Stomach (tissue), 8 donors: ENCODE measurements at regions not wholly inside any gene's neighbourhood (a gene's known extent, or its start where the extent isn't known, plus 50 kb on each side); places are given as distances from the start of the nearest gene placed in this dataset.
"Not testable (repeated sequence)": the region's sequence is repeated elsewhere in the genome, so short reads cannot be mapped to it uniquely, and the experiment has no call there.

ENCODE experiments used
- DNase-seq, 2 donors: peaks; one replicate each; pipeline versions ENCODE4 v3.0.0 to v3.0.0-alpha.2; 2013 to 2019
- H3K27ac ChIP-seq, 5 donors: fragments of 200-600 bp in 4 of 5; sonication (generic) in 4 of 5; one replicate each; pipeline ENCODE4 v1.5.1; 2013 to 2019; ENCODE audit warnings: mild to moderate bottlenecking in 1 of 5, moderate library complexity in 1 of 5
- H3K27me3 ChIP-seq, 3 donors: fragments of 200-600 bp; sonication (generic); one replicate each; pipeline ENCODE4 v1.5.1; 2017 to 2019; ENCODE audit warnings: mixed run types in 1 of 3
- H3K36me3 ChIP-seq, 4 donors: fragments of 200-600 bp; sonication (generic); 1 replicate in 3 of 4; 2 replicates in 1 of 4; pipeline ENCODE4 v1.5.1; 2016 to 2019
- H3K4me1 ChIP-seq, 4 donors: fragments of 200-600 bp; sonication (generic); one replicate each; pipeline ENCODE4 v1.5.1; 2016 to 2019
- H3K4me3 ChIP-seq, 4 donors: fragments of 200-600 bp; sonication (generic) in 3 of 4; one replicate each; pipeline ENCODE4 v1.5.1; 2016 to 2019; ENCODE audit warnings: mild to moderate bottlenecking in 1 of 4
- H3K9me3 ChIP-seq, 4 donors: fragments of 200-600 bp; sonication (generic); one replicate each; pipeline ENCODE4 v1.5.1; 2016 to 2019
- CTCF ChIP-seq, 7 experiments: fragments of 450-650 bp in 4 of 7; fragments of 200-600 bp in 3 of 7; sonication (generic) in 3 of 7; IDR thresholded peaks; one replicate each; pipeline ENCODE4 v1.5.1; 2016 to 2019; ENCODE audit warnings: antibody characterized with exemption in 7 of 7, control low read depth in 2 of 7, mild to moderate bottlenecking in 1 of 7
- EP300 ChIP-seq: sonication (generic); formaldehyde crosslinking; IDR thresholded peaks from one replicate; pipeline ENCODE4 v1.6.1; 2017; ENCODE audit warnings: antibody characterized with exemption
- POLR2A ChIP-seq, 4 donors: fragments of 450-650 bp; IDR thresholded peaks; one replicate each; pipeline ENCODE4 v1.6.1; 2016; ENCODE audit warnings: antibody characterized with exemption in 4 of 4, control low read depth in 2 of 4, mild to moderate bottlenecking in 1 of 4, moderate library complexity in 1 of 4
- POLR2AphosphoS5 ChIP-seq, 3 donors: sonication (generic); formaldehyde crosslinking; IDR thresholded peaks; one replicate each; pipeline ENCODE4 v1.6.1; 2016; ENCODE audit warnings: antibody characterized with exemption in 3 of 3
- WGBS, 5 donors: extraction: QIAGEN DNeasy Blood & Tissue Kit in 3 of 5; methylation state at CpG; one replicate each; pipeline versions ENCODE4 v1.1.5 to v1.1.7; 2013 to 2018; 5-methylcytosine and 5-hydroxymethylcytosine counted together
- intact Hi-C: fragments of 100-400 bp; cut with DNase I; formaldehyde crosslinking; loops from one replicate; pipeline ENCODE4 v1.15.1; 2023; ENCODE audit warnings: low total_unique reads
- donor health status: healthy with polysubstance abuse.
- donor health status: Bipolar disorder and iron deficiency.
- donor health status: healthy.

DNA sequence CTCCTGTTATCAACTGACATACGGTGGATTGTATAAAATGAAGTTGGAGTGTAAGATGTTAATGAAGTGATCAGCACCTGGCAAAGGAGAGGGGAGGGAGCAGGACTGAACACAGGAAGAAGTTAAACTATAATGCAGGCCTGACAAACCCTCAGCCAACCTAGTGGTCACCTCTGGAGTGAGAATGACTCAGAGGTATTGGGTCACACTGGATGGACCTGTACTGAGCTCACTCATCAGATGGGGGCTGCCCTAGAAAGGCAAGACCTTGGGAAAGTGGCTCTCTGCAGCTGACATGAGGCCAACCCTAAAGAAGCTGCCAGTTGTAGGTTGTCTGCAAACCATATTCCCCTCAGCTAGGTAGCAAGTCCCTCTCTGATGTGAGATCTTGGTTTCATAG, 193.3 kb upstream of the HTR1E start:
- H3K36me3 ChIP-seq: no peaks in the 10 kb centered on the region
- TF ChIP-seq POLR2AphosphoS5 (IDR thresholded peaks at IDR 0.05) (no peak), CTCF (IDR thresholded peaks at IDR 0.05) (no peak)
- no peak for DNase-seq
- H3K4me1 ChIP-seq: no peaks in the 10 kb centered on the region
- no peak overlapping the region for H3K27ac ChIP-seq
- 0 to 78% (median 49%) methylated on average over 1 of the region's 1 CpG for WGBS, 5 donors
- no peak overlapping the region for H3K4me3 ChIP-seq
- H3K27me3 ChIP-seq: no peaks in the 10 kb centered on the region
- no peaks in the 10 kb centered on the region for H3K9me3 ChIP-seq
- intact Hi-C loops: no loop called here

DNA sequence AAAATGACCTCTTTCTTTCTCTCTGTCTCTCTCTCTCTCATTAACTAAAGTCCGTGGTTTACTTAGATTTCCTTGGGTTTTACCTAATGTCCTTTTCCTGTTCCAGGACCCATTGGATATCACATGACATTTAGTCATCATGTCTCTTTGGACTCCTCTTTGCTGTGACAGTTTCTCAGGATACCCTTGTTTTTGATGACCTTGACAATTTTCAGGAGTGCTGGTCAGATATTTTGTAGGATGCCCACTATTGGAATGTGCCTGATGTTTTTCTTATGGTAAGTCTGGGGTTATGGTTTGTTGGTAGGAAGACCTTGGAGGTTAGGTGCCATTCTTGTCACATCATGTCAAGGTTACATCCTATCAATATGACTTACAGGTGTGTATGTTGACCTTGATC, 199.2 kb upstream of the HTR1E start:
- DNase-seq: no peak
- Histone ChIP-seq H3K4me1 (no peaks in the 10 kb centered on the region), H3K4me3 (no peak overlapping the region), H3K9me3 (peaks cover 0 to 9% (median 0%) of the 10 kb centered on the region in 4 donors), H3K36me3 (no peaks in the 10 kb centered on the region), H3K27ac (no peak overlapping the region), H3K27me3 (no peaks in the 10 kb centered on the region)
- intact Hi-C loops: no loop called here
- TF ChIP-seq POLR2A (IDR thresholded peaks at IDR 0.05) (no peak), EP300 (no peak), CTCF (IDR thresholded peaks at IDR 0.05) (no peak), POLR2AphosphoS5 (IDR thresholded peaks at IDR 0.05) (no peak)
- 86 to 100% (median 94%) methylated on average over 1 of the region's 1 CpG for WGBS, 5 donors

- H3K27me3 ChIP-seq, intact Hi-C loops, H3K27ac ChIP-seq, H3K4me1 ChIP-seq, H3K4me3 ChIP-seq, H3K36me3 ChIP-seq, DNase-seq: not testable (repeated sequence)
- peaks cover 0 to 26% (median 14%) of the 10 kb centered on the region in 4 donors for H3K9me3 ChIP-seq
- 81 to 90% (median 88%) methylated on average over 7 to 8 of the region's 8 CpGs for WGBS, 5 donors
Observed at GRCh38 chr6:86731631-86732030, 205.7 kb upstream of the HTR1E start.

- DNase-seq, H3K27me3 ChIP-seq, intact Hi-C loops, H3K4me3 ChIP-seq, H3K4me1 ChIP-seq, H3K27ac ChIP-seq, H3K36me3 ChIP-seq: not testable (repeated sequence)
- H3K9me3 ChIP-seq: peaks cover 3 to 25% (median 14%) of the 10 kb centered on the region in 4 donors
- WGBS, 5 donors: 84 to 94% (median 88%) methylated on average over 4 of the region's 4 CpGs
Observed at GRCh38 chr6:86730772-86731171, 206.6 kb upstream of the HTR1E start.

- Histone ChIP-seq H3K27me3 (no peaks in the 10 kb centered on the region), H3K36me3 (no peaks in the 10 kb centered on the region), H3K9me3 (peaks cover 3 to 25% (median 14%) of the 10 kb centered on the region in 4 donors), H3K4me1 (no peaks in the 10 kb centered on the region), H3K4me3 (no peak overlapping the region), H3K27ac (no peak overlapping the region)
- intact Hi-C loops: no loop called here
- WGBS, 5 donors: 0 to 41% (median 31%) methylated on average over 1 of the region's 1 CpG
- TF ChIP-seq EP300: no peak
- TF ChIP-seq POLR2AphosphoS5 (IDR thresholded peaks at IDR 0.05): no peak
- TF ChIP-seq CTCF (IDR thresholded peaks at IDR 0.05): no peak
- TF ChIP-seq POLR2A (IDR thresholded peaks at IDR 0.05): no peak
- no peak for DNase-seq
Observed at GRCh38 chr6:86730216-86730615, 207.1 kb upstream of the HTR1E start.

- Histone ChIP-seq H3K27ac (no peak overlapping the region), H3K27me3 (no peaks in the 10 kb centered on the region), H3K36me3 (no peaks in the 10 kb centered on the region), H3K4me1 (no peaks in the 10 kb centered on the region), H3K9me3 (peaks cover 3 to 25% (median 14%) of the 10 kb centered on the region in 4 donors), H3K4me3 (no peak overlapping the region)
- no peak for DNase-seq
- TF ChIP-seq CTCF (IDR thresholded peaks at IDR 0.05) (no peak), EP300 (no peak), POLR2A (IDR thresholded peaks at IDR 0.05) (no peak), POLR2AphosphoS5 (IDR thresholded peaks at IDR 0.05) (no peak)
- intact Hi-C loops: no loop called here
- 31 to 81% (median 77%) methylated on average over 2 of the region's 2 CpGs for WGBS, 5 donors
Observed at GRCh38 chr6:86728976-86729375, 208.4 kb upstream of the HTR1E start.
